Forelimb muscle (tissue), 1 donor: ENCODE measurements at regions not wholly inside any gene's neighbourhood (a gene's known extent, or its start where the extent isn't known, plus 50 kb on each side); places are given as distances from the start of the nearest gene placed in this dataset.
"Not testable (repeated sequence)": the region's sequence is repeated elsewhere in the genome, so short reads cannot be mapped to it uniquely, and the experiment has no call there.

Experiments used
- DNase-seq: peaks from one replicate; pipeline ENCODE4 v3.0.0-alpha.2; 2013; ENCODE audit warnings: low read depth

DNA sequence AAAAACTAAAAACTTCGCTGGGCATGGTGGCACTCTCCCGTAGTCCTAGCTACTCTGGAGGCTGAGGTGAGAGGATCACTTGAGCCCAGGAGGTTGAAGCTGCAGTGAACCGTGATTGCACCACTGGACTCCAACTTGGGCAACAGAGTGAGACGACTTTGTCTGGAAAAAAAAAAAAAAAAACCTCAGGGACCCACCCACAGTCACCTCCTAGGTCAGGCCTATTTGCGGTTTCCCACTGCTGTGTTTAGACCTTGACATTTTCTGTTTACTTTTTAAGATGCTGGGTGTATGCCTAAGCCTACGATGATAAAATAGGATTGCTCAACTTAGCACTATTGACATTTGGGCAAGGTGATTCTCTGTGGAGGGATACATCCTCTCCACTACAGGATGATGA is 197.4 kb upstream of the TBL1X start:
- DNase-seq = no peak

DNA sequence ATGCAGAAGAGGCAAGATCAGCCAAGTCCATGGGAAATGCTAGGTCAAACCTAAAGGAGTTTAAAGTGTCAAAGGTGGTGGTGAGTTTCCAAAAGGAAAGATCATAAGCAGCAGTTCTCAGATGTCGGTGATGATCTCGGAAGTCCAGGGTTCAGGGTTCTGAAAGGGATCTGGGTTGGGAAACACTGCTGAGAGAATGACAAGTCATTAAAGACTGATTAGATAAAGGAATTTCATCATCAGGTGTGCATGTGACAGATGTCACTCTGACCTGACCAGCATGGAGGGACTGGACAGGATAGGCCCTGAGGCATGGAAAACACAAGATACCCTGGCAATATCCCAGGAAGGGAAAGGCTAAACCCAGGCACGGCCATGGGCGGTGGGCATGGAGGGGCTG is 195.7 kb upstream of the TBL1X start:
- no peak for DNase-seq

DNA sequence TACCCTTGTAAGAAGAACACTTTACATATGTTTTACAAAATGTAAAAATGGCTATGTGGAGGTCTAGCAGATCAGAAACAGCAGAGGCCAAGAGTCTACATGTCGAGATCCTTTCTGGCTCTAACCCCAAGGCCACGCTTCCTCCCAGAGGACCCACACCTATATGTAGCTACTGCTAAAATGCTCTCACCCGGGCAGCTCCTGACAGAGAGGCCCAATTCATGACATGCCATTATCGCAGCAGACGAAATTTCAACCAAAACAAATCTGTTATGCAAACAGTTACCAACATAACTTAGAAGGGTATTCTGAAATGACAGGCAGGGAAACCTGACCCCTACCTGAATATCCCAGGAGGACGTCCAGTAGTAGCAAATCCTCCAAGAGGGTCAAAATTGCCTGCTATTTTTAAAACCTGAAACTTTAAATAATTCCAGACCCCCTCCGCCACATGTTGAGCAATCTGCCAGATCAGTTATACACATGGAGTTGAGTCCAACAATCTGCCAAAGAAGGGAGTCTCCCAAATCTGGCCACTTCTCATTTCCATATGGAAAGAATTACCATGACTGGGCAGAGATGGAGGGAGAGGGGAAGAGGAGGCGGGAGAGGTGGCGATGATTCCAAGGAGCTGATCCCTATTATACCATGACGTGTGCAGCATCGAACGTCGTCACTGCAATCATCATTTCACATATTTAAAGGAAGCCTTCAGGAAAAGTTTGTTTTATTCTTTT is 192.9 kb upstream of the TBL1X start:
- DNase-seq = no peak

DNA sequence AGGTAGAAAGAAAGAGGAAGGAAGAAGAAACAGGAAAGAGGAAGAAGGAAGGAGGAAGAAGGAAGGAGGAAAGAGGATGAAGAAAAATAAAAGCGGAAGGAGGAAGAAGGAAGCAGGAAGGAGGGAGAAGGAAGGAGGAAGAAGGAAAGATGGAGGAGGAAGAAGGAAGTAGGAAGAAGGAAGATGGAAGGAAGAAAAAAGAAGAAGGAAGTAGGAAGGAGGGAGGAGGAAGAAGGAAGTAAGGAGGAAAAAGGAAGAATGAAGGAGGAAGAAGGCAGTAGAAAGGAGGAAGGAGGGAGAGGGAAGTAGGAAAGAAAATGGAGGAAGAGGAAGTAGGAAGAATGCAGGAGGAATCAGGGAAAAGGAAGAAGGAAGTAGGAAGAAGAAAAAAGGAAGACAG is 191.1 kb upstream of the TBL1X start:
- no peak for DNase-seq

DNA sequence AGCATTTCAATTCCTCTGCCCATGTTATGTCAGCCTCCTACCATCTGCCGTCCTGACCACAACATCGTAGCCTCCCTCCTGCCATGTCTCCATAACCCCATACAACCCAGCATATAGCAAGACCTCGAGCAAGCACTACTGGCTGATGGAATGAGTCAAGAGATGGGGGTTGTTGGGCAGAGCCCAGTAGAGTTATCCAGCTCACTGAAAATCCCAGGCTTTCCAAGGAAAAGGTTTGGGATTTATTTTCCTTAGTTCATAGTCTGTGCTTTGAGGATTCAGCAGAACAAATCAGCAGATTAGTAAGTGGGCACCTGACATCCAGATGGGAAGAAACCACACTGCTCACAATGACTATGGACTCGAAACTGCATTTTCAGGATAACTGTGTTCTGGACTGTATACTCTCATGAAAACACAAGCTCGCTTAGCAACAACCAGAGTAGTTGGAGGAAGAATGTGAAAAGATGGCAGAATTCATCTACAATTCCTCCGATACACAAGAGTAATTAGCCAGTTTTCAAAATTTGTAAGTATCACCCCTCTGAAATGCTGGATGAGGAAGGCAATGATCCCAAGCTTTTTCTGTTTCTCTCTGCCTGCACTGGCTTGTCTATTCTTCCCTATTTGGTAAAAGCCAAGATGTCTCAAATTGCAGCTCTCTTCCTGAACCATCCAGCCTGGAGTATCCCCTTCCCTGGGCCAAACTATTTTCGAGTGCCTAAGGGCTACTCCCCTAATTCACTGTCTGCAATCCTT is 186.2 kb upstream of the TBL1X start:
- DNase-seq = no peak

DNA sequence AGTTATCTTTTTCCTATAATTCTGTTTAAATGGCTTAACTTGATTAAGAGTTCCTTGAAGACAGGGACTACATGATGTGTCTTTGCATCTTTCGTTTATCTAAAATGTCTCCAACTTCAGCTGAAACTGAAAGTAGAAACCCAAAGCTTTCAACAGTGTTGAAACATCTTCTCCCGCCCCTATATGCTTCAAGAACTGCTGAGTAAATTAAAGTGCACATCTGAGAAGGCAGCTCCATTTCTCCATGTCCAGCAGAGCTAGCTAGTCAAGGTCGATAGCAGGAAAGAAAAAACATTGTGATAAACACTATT is 185.7 kb upstream of the TBL1X start:
- no peak for DNase-seq

DNA sequence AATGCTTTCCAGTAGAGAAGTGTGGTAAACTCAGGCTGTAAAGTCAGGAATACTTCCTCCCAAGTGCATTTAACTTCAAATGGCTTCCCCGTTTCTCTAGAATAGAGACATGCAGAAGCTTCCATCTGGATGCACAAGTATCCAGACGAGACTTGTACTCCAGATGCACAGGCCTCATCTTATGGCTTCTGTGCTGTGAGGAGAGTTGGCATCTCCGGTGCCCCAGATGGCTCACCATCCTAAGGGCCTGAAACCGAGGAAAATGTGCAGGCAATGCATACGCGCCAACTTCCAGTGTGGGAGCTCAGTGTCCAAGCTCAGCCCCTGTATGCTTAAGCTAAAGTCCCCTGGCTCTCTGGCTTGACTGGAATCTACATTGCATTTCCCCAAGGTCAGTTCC is 184.0 kb upstream of the TBL1X start:
- DNase-seq = no peak

DNA sequence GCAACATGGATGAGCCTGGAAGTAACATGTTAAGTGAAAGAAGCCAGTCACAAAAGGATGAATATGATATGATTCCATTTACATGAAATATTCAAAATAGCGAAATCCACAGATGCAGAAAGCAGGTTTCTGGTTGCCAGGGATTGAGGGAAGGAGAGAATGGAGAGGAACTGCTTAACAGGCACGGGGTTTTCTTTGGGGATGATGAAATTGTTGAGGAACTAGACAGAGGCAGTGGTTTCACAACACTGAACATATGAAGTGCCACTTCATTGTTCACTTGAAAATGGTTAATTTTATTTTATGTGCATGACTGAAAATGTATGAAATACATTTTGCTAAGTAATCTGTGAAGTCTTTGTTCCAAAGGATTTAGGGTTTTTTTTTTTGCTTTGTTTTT is 182.5 kb upstream of the TBL1X start:
- DNase-seq = no peak

DNA sequence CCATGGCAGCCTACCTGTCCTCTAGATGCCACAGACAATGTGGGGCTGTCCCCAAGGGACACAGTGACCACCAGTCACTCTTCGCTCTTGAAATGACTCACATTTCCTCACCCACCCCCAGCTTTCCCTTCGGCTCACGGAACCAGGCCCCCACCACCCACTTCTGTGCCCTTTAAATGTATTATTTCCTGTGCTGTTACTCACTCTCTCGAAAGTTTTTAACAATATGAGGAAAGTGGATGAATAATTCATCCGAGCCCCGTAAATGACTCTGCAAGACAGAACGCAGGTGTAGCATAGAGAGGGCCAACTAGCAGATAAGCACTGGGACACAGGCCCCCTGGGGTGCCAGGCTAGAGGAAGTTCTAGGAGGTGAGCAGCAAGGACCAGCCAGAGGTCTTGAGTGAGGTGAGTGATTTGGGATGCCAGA is 179.5 kb upstream of the TBL1X start:
- DNase-seq = no peak

DNA sequence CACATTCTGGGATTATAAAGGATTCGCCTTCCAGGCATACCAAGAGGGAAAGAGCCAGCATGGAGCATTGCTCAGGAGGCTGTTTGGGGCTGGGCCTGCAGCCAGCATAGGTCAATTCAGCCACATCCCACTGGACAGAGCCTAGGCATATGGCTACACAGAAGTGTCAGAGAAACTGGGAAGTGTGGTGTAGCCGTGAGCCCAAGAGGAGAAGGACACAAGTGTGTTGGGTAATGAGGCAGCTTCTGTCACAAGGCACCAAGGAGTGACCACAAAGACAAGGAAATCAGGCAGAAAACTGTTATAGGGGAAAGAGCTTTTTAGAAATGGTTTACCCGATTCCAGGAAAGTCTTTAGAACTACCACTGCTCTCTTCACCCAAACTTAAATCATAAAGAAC is 178.6 kb upstream of the TBL1X start:
- DNase-seq = no peak

DNA sequence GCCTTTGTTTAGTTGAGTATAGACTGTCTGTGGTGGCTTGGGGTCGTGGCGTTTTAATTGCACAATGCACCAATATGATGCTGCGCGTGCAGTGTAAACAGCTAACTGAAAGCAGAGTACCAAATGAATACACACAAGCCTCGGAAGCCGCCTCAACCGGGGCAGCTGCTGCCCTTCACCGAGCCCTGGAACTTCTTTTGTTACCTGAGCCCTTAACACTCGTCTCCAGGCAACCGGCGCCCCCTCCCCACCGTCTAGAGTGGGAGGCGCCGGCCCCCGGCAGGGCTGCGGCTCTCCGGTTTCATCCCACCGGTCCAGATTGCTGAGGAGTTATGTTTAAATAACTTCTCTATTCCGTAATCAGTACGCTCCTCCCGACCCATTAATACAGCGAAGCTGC is 173.2 kb upstream of the TBL1X start:
- DNase-seq = no peak

DNA sequence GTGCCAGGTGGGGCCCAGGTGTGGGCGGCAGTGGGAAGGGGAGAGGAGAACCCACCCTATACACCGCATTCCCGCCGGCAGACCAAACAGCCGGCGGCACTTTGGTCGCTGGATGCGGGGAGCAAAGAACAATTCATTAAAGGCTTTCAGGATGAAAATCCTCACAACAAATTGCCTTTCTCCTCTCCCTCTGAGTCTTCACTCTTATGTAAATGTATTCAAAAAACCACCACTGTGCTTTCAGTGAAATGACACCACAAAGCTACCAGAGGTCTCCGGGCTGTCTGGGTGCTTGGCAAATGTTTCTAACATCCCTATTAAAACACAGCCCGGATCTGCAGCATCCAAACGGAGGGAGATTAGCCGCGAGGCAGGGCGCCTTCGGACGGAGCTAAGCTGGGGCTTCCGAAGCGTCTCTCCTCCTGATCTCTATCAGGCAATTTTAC is 171.8 kb upstream of the TBL1X start:
- no peak for DNase-seq

DNA sequence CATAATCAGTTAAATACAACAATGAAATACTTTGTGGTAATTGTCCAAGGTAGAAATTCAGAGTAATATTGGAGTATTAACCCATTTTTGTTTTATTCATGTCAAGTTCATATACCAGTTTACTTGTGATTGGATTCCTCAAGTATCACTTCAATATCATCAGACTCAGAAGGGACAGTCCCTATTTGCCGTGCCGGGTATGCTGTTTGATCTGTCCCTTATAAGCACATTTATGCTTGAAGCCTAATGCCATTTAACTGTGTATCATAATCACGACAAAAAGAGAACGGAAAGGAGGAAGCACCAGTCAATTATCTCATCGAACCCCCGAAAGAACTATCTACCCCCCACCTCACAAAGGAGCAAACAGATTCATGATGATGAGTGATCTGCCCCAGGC is 171.0 kb upstream of the TBL1X start:
- DNase-seq = no peak

DNA sequence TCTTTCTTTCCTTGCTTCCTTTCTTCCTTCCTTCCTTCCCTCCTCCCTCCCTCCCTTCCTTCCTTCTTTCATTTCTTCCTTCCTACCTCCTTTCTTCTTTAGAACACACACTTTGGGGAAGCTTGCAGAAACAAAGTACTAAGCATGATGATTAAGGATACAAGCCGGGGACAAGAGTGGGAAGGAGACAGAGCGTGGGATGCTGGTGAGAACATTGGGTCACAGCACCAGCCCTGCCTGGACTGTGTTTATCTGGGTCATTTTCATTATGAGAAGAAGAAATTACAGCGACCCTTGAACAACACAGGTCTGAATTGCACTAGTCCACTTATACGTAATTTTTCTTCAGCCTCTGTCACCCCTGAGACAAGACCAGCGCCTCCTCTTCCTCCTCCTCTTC is 169.3 kb upstream of the TBL1X start:
- no peak for DNase-seq

DNA sequence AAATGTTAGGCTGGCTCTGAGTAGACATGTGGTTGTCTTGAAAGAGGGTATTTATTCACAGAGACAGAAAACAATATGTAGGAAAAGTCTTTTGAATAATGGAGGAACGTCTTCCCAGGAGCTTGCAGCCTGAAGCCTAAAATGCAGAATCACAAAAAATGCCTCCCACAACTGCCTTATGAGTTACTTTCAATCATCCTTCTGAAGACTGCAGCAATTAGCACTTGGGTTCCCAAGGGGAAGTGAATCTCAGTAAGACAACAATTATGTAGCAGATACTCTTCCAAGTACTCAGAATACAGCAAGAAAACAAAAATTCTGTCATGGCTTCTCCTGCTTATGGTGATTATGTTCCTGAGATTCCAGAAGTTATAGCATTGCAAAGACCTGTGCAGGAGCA is 166.6 kb upstream of the TBL1X start:
- no peak for DNase-seq

DNA sequence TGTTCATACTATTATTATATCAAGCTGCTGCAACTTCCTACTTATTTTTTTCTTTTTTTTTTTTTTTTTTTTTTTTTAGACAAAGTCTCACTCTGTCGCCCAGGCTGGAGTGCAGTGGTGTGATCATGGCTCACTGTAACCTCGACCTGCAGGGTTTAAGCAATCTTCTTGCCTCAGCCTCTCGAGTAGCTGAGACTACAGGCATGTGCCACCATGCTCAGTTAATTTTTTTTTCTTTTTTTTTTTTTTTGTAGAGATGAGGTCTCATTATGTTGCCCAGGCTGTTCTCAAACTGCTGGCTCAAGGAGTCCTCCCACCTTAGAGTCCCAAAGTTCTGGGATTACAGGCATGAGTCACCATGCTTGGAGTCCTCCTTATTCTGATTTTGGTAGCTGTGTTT is 165.2 kb upstream of the TBL1X start:
- not testable (repeated sequence) for DNase-seq

DNA sequence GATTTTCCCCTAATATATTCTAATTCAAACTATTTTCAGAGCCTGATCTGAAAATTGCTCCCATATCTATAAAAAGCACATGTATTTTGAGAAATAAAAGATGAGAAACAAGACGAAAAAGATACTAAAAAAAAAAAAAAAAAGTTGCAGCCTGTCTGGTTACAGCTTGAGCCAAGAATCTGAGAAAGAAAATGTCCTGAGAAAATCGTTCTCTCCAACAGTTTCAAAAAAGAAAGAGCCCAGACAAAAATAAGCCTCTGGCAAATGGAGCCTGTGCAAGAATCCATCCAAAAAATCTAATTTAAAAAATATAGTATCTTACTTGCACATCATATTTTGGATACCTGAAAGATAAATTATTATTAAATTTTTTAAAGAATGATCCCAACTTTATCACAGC is 163.0 kb upstream of the TBL1X start:
- DNase-seq = no peak

DNA sequence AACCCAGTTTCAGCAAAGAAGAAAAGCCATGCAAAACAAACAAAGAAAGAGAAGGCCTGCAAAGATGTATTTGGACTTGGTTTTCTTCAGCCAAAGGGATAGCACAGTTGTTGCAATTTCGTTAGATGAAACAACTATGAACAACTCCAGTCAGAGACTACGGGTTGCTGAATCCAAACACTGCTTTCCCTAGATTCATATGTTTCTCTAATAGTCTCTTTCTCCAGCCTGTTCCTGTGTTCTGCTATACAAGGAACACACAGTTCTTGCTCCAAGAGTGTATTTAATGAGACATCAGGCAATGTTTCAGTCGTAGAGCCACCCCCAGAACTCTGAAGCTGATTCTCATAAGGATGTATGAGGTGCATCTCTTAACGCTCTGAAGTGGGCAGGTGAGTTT is 162.5 kb upstream of the TBL1X start:
- no peak for DNase-seq

DNA sequence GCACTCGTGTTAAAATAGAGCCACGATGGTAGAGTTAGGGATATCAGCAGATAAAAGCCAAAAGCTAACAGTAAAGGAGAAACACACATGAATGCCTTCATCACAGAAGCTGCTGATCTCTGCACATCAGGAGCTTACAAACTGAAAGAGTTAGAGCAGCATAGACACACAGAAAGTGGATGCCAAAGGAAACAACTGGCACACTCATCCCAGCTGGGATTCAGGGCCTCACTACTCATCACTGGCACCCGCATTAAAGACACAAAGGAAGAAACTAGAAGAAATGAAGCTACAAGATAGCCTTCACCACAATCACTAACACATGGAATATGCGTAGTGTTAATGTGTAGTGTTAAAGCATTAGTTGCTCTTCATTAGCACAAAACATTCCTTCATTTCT is 156.4 kb upstream of the TBL1X start:
- no peak for DNase-seq

DNA sequence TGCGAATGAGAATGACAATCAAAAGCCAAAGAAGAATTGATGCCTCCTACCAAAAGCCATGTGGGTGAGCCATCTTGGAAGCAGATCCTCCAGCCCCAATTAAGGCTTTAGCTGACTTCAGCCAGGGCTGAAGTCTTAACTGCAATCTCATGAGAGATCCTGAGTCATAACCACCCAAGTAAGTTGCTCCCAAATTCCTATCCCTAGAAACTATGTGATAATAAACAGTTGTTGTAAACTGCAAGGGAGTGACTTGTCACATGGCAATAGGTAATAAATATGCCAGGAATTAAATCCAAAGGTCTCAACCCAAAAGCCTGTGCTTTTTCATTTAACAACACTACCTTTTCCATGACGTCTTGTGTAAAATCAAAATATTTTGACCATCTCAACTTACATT is 154.2 kb upstream of the TBL1X start:
- no peak for DNase-seq

DNA sequence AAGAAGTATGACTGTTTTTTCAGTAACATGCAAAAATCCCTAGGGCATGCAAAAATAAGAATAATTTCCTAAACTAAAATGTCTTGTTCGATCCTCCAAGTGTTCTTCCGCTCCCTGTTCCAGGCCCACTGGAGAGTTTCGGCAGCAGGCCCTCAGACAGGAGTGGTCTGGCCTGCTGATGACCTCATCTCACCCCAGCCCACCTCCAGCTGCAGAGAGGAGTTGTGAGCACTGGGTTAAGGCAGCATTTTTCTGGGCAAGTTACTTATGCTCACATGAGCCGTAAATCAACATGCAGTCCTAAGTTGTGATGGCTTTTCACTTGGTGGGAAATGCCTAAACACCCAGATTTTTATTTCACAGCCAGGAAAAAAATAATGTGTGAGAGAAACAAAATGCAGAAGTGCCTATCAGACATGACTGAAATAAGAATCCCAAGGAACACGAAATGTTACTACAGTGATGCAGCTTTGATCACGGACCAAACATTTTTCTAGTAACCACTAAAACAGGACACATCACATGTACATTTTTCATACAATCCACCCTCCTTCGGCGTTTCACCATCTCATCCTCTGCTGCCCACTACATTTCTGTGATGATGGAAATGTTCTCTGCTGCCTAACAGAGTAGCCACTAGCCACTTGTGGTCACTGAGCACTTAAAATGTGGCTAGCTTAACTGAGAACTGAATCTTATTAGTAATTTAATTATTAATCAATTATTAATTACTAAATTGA is 153.3 kb upstream of the TBL1X start:
- DNase-seq = no peak

DNA sequence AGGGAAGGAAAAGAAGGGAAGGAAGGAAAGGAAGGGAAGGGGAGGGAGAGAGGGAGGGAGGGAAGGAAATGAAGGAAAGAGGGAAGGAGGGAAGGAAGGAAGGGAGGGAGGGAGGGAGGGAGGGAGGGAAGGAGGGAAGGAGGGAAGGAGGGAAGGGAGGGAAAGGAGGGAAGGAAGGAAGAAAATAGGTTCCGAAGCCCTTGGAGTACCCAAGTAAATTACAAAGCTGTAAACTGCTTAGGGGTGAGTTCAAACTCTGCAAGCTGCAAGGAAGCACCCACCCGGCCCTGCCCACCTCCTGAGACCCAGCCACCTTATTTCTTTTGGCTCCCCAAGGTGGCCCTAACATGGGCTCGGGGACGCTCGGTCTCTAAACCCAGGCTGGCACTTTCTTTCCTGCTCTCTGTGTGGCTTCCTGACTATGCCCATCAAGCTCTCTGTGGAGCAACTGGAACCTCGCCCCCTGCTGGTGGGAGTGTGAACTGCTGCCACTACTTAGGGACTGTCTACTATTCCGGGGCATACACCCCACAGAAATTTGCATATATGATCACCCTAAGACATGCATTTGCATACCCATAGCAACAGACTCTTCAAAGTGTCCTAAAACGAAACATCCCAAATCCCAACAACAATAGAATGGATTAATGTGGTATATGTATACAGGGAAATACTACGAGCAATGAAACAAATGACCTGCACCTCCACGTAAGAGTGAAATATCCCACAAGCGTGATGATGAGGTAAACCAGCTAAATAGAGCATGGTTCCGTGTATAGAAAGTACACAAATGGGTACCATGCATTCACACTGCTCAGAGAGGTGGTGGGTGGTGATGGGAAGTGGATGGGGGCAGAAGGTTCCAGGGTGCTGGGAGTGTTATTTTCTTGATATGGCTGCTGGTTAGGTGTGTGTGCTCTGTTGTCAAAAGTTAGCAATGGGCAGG is 151.7 kb upstream of the TBL1X start:
- DNase-seq = no peak
